Nephron (organoid): ENCODE measurements at regions not wholly inside any gene's neighbourhood (a gene's known extent, or its start where the extent isn't known, plus 50 kb on each side); places are given as distances from the start of the nearest gene placed in this dataset.

Experiments
- H3K27ac Mint-ChIP-seq, 3 experiments: 2 replicates each; pipeline ENCODE4 v1.8.0; 2020; ENCODE audit warnings: mixed read lengths in 3 of 3, mild to moderate bottlenecking in 2 of 3, moderate library complexity in 1 of 3
- H3K27me3 Mint-ChIP-seq: 2 replicates; pipeline ENCODE4 v1.8.0; 2021; ENCODE audit warnings: low read depth, mild to moderate bottlenecking, moderate library complexity, mixed read lengths
- H3K36me3 Mint-ChIP-seq: 2 replicates; pipeline ENCODE4 v1.8.0; 2020; ENCODE audit warnings: low read depth, mixed read lengths
- H3K4me1 Mint-ChIP-seq: 2 replicates; pipeline ENCODE4 v1.8.0; 2020; ENCODE audit warnings: mixed read lengths
- H3K4me3 Mint-ChIP-seq, 3 experiments: 2 replicates each; pipeline ENCODE4 v1.8.0; 2020; ENCODE audit warnings: mild to moderate bottlenecking in 3 of 3, mixed read lengths in 3 of 3, moderate library complexity in 2 of 3
- H3K9me3 Mint-ChIP-seq: 2 replicates; pipeline ENCODE4 v1.8.0; 2020; ENCODE audit warnings: mixed read lengths
- CTCF ChIP-seq, 3 experiments: fragments of 200-600 bp; sonication (generic); IDR thresholded peaks; one replicate each; pipeline ENCODE4 v1.5.0; 2021; ENCODE audit warnings: antibody characterized with exemption in 3 of 3; ENCODE audit not compliant: unreplicated experiment in 3 of 3

GRCh38 chr5:133680830-133681565 is 68.7 kb upstream of the FSTL4 start:
- H3K4me1 Mint-ChIP-seq: peaks cover 5% of the 10 kb centered on the region
- no peaks in the 10 kb centered on the region for H3K36me3 Mint-ChIP-seq
- H3K27ac Mint-ChIP-seq: no peak overlapping the region
- H3K9me3 Mint-ChIP-seq: no peaks in the 10 kb centered on the region
- H3K27me3 Mint-ChIP-seq: peaks cover 43% of the 10 kb centered on the region
- no peak overlapping the region for H3K4me3 Mint-ChIP-seq
- TF ChIP-seq CTCF (IDR thresholded peaks at IDR 0.05; ENCODE audit: unreplicated experiment in 3 of 3): no peak

GRCh38 chr5:133679534-133679933 is 67.2 kb upstream of the FSTL4 start:
- TF ChIP-seq CTCF (IDR thresholded peaks at IDR 0.05; ENCODE audit: unreplicated experiment in 3 of 3): no peak
- no peak overlapping the region for H3K27ac Mint-ChIP-seq
- peaks cover 34% of the 10 kb centered on the region for H3K27me3 Mint-ChIP-seq
- no peaks in the 10 kb centered on the region for H3K9me3 Mint-ChIP-seq
- no peak overlapping the region for H3K4me3 Mint-ChIP-seq
- H3K36me3 Mint-ChIP-seq: no peaks in the 10 kb centered on the region
- peaks cover 5% of the 10 kb centered on the region for H3K4me1 Mint-ChIP-seq

GRCh38 chr5:133675376-133676154 is 63.2 kb upstream of the FSTL4 start:
- Mint-ChIP-seq H3K4me1 (no peaks in the 10 kb centered on the region), H3K4me3 (no peak overlapping the region), H3K9me3 (peaks cover 2% of the 10 kb centered on the region), H3K27me3 (peaks cover 27% of the 10 kb centered on the region), H3K36me3 (no peaks in the 10 kb centered on the region), H3K27ac (no peak overlapping the region)
- TF ChIP-seq CTCF (IDR thresholded peaks at IDR 0.05; ENCODE audit: unreplicated experiment in 3 of 3): no peak

GRCh38 chr5:133670336-133670735 is 58.0 kb upstream of the FSTL4 start:
- H3K36me3 Mint-ChIP-seq: no peaks in the 10 kb centered on the region
- peaks cover 24% of the 10 kb centered on the region for H3K27me3 Mint-ChIP-seq
- H3K9me3 Mint-ChIP-seq: peaks cover 3% of the 10 kb centered on the region
- no peak overlapping the region for H3K4me3 Mint-ChIP-seq
- no peak for TF ChIP-seq CTCF (IDR thresholded peaks at IDR 0.05; ENCODE audit: unreplicated experiment in 3 of 3)
- no peaks in the 10 kb centered on the region for H3K4me1 Mint-ChIP-seq
- H3K27ac Mint-ChIP-seq: no peak overlapping the region

GRCh38 chr5:133669472-133669871 is 57.1 kb upstream of the FSTL4 start:
- H3K4me3 Mint-ChIP-seq: no peak overlapping the region
- TF ChIP-seq CTCF (IDR thresholded peaks at IDR 0.05; ENCODE audit: unreplicated experiment in 3 of 3): no peak
- no peaks in the 10 kb centered on the region for H3K4me1 Mint-ChIP-seq
- H3K27me3 Mint-ChIP-seq: peaks cover 26% of the 10 kb centered on the region
- peaks cover 3% of the 10 kb centered on the region for H3K9me3 Mint-ChIP-seq
- no peaks in the 10 kb centered on the region for H3K36me3 Mint-ChIP-seq
- no peak overlapping the region for H3K27ac Mint-ChIP-seq
